Calu3 (cell line): ENCODE measurements at regions not wholly inside any gene's neighbourhood (a gene's known extent, or its start where the extent isn't known, plus 50 kb on each side); places are given as distances from the start of the nearest gene placed in this dataset.

Experiments used
- BruUV-seq: library from RNA; stranded (reverse); fragments of 400-500 nt; replicated peaks from 2 replicates; lab custom pipeline; 2021; lab: Mats Ljungman, UMichigan
- CTCF ChIA-PET: fragments of 300-600 bp; sonication (Branson Sonifier 250); formaldehyde crosslinking; loops from one replicate; lab custom pipeline; 2022; ENCODE audit warnings: antibody characterized with exemption; lab: Charles Lee
- DNase-seq: peaks from one replicate; pipeline ENCODE4 v3.0.0; 2022
- H3K27ac Mint-ChIP-seq: one replicate; pipeline ENCODE4 v1.8.0; 2022; ENCODE audit warnings: mixed read lengths; ENCODE audit not compliant: unreplicated experiment
- H3K27me3 Mint-ChIP-seq: one replicate; pipeline ENCODE4 v1.8.0; 2022; ENCODE audit warnings: mixed read lengths; ENCODE audit not compliant: unreplicated experiment
- H3K36me3 Mint-ChIP-seq: one replicate; pipeline ENCODE4 v1.8.0; 2022; ENCODE audit warnings: mild to moderate bottlenecking, moderate library complexity, mixed read lengths; ENCODE audit not compliant: insufficient read depth, unreplicated experiment
- H3K4me1 Mint-ChIP-seq: one replicate; pipeline ENCODE4 v1.8.0; 2022; ENCODE audit warnings: mild to moderate bottlenecking, low read depth, mixed read lengths; ENCODE audit not compliant: unreplicated experiment
- H3K4me3 Mint-ChIP-seq: one replicate; pipeline ENCODE4 v1.8.0; 2022; ENCODE audit warnings: mild to moderate bottlenecking, low read depth, moderate library complexity, mixed read lengths; ENCODE audit not compliant: unreplicated experiment
- H3K9me3 Mint-ChIP-seq: one replicate; pipeline ENCODE4 v1.8.0; 2022; ENCODE audit warnings: low read depth, mixed read lengths; ENCODE audit not compliant: unreplicated experiment
- CTCF ChIP-seq: fragments of 200-600 bp; IDR thresholded peaks from one replicate; pipeline ENCODE4 v1.8.0; 2022; ENCODE audit warnings: antibody characterized with exemption; ENCODE audit not compliant: unreplicated experiment
- intact Hi-C: fragments of 100-400 bp; cut with micrococcal nuclease; formaldehyde crosslinking; loops from one replicate; pipeline ENCODE4 v1.10.0; 2022; ENCODE audit not compliant: unreplicated experiment

DNA sequence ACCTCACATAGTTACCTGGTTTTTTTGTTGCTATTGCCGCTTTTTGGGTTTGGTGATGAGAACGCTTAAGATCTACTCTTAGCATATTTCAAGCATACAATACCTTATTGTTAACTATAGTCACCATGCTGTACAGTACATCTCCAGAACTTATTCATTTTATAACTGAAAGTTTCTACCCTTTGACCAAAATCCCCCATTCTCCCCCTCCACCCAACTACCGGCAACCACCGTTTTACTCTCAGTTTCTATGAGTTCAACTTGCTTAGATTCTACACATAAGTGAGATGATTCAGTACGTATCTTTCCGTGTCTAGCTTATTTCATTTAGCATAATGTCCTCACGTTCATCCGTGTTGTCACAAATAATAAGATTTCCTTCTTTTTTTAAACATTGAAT lies 86.7 kb upstream of the IL6 start:
- BruUV-seq: no TSS peak
- Mint-ChIP-seq H3K9me3 (peaks cover 16% of the 10 kb centered on the region), H3K4me3 (no peak overlapping the region), H3K36me3 (no peaks in the 10 kb centered on the region), H3K27me3 (no peaks in the 10 kb centered on the region), H3K4me1 (no peaks in the 10 kb centered on the region), H3K27ac (no peak overlapping the region)
- DNase-seq: no peak
- intact Hi-C loops: loop anchor here (5.0 kb wide), 1 partner anchor 78 kb away; no protein-coding TSS in a partner anchor
- no peak for TF ChIP-seq CTCF
- CTCF ChIA-PET: no interaction called here

DNA sequence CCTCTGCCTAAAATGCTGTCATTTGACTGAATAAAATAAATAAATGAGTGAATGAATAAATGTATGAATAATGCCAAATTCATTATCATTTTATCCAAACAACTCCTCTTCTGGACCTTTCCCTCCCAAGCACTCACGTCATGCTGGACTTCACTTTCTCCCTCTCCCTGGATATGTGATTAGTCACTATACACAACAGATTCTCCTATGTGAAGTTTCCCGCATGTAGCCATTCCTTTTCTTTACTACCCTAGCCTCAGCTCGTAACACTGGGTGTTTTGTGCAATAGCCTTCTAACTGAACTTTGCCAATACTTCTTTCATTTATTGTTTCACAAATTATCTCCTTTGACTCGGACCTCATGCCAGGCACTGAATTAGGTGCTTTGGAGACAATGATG lies 87.6 kb upstream of the IL6 start:
- H3K4me1 Mint-ChIP-seq: no peaks in the 10 kb centered on the region
- no peak overlapping the region for H3K4me3 Mint-ChIP-seq
- H3K36me3 Mint-ChIP-seq: no peaks in the 10 kb centered on the region
- H3K9me3 Mint-ChIP-seq: peaks cover 16% of the 10 kb centered on the region
- CTCF ChIA-PET: no interaction called here
- intact Hi-C loops: loop anchor here (1.0 kb wide), 1 partner anchor 21 kb away; no protein-coding TSS in a partner anchor
- no peaks in the 10 kb centered on the region for H3K27me3 Mint-ChIP-seq
- H3K27ac Mint-ChIP-seq: no peak overlapping the region
- DNase-seq: no peak
- BruUV-seq: no TSS peak
- no peak for TF ChIP-seq CTCF

DNA sequence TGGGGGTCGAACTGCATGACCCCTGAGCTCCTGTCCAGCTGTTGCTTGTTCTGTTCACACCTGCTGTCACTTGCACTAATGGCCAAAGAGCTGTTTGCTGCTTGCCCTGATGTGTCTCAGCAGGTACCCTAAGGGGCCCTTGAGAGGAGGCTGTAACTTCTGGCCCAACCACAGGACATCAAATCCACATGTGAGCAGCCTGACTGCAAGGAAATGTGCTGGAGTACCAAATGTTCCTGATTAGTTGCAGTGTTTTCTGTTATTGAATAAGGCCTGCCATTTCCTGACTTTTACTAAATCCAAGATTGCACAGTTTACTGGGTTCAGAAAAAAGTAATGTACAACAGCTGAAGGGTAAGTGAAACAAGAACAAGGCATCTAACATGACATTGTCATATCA lies 91.7 kb upstream of the IL6 start:
- Mint-ChIP-seq H3K27ac (no peak overlapping the region), H3K9me3 (no peaks in the 10 kb centered on the region), H3K4me1 (no peaks in the 10 kb centered on the region), H3K4me3 (no peak overlapping the region), H3K27me3 (no peaks in the 10 kb centered on the region), H3K36me3 (no peaks in the 10 kb centered on the region)
- TF ChIP-seq CTCF: no peak
- CTCF ChIA-PET: interaction anchor here (1.1 to 1.4 kb wide), 2 partner anchors 25 to 93 kb away, joined by 3 read pairs; no protein-coding TSS in a partner anchor
- BruUV-seq: no TSS peak
- DNase-seq: no peak
- intact Hi-C loops: no loop called here

DNA sequence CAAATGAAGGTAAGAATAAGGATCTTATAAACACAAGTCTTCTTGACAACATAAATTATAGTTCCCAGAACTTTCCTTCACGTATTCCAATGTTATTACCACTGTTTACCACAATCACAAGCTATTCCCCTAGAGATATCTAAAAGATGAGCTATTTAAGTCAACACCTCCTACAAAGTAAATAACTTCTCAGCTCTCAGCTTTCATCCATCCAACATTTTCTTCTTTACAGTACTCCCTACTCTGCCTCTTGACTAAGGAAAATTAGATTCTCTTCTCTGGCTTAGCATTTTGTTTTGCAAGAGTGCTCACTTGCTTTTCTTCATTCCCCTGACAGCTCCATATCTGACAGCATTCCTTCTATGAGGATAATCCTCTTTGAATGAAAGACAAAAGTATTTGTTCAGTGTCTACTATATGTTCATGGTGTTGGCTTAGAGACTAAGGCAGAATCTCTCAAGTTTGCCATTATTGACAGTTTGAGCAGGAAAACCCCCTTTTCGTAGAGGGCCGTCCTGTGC lies 93.0 kb upstream of the IL6 start:
- no peak overlapping the region for H3K4me3 Mint-ChIP-seq
- H3K4me1 Mint-ChIP-seq: no peaks in the 10 kb centered on the region
- H3K9me3 Mint-ChIP-seq: no peaks in the 10 kb centered on the region
- no peak for TF ChIP-seq CTCF
- DNase-seq: no peak
- H3K27ac Mint-ChIP-seq: no peak overlapping the region
- no peaks in the 10 kb centered on the region for H3K27me3 Mint-ChIP-seq
- intact Hi-C loops: no loop called here
- no TSS peak for BruUV-seq
- CTCF ChIA-PET: interaction anchor here (0.6 kb wide), 1 partner anchor 9 kb away, joined by 5 read pairs; no protein-coding TSS in a partner anchor
- H3K36me3 Mint-ChIP-seq: no peaks in the 10 kb centered on the region
